ENCODE measurements at regions not wholly inside any gene's neighbourhood (a gene's known extent, or its start where the extent isn't known, plus 50 kb on each side); places are given as distances from the start of the nearest gene placed in this dataset.

DNA sequence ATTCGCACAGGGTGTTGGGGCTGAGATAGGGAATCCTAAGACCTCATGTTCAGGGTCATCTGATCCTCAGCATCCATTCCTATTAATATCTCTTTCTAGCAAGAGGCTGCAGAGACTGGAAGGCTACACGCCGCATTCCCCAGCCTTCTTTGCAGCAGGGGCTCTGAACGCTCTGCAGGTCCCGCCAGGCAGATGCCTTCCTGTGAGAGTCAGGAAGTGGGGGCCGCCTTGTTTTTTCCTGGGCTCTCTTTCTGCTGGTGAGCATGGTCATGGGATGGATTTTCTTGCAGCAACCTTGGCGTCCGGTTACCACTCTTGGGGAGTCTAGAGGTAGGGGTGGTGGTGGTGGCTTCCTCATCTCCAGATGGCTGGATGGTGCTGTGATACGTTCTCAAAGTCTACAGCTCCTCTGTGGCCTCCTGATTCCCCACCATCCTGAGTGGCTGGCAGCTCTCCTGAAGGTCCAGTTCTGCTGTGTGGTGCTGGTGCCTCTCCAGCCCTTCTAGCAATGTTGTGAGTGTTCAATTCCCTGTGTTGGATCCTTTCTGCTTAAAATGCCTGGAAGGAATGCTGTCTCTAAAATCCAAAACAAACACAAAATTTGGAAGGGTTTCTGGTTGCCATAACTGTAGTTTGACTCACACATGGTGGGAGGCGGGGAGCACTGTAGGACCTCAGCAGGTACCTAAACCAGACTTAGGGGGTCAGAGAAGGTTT lies 111.9 kb downstream of the CEBPB start:
- no peak for DNase-seq

DNA sequence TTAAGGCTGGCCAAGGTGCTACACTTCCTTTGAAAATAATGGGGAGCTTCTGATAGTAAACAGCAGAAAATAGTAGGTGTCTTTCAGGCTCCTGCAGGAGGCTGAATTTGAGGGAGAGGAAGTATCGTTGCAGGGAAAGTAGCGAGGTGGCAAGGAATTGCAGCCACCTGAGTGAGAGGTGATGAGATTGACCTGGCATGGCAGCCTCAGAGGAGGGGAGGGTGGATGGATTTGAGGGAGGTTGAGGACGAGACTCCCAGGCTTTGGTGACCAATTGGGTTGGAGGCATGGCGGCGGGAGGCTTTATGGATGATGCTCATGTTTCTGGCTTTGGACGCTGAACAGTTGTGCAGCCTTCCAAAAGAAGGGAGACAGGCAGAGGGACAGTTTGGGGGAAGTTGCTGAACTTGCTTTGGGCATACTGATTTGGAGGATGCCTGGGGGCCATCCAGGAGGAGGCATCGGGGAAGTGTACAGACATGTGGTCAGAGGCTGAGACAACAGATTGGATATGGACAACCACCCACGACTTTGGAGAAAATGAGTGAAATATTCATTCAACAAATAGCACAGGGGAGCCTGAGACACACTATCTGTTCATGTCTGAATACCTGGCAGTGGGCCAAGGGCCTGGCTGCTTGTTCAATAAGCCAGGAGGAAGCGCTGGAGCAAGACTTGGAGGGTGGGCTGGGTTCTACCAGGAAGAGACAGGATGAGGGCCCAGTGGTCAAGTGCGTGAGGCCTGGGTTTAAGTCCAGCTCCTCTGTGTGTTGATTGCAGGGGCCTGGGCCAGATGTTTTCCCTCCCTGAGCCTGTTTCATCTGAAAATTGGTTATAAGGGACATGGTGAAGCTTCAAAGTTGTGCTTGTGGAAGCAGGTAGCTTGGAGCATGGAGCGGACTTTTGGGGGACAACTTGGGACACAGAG lies 113.2 kb downstream of the CEBPB start:
- DNase-seq = no peak

DNA sequence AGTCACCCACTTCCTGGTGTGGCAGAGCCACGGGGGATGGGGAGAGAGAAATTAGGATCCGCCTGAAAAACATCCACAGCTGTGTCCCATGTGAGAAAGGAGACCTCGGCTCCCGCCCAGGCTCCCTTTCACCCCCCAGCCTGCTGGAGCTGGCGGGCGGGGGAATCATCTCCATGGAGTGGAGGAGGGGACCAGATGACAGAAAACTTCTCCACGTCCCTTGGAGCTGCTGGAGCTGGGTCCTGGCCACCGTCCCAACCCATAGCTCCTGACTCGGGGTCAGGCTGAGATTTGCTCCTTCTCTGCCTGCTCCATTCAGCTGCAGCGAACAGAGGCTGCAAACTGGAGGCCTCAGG lies 113.8 kb downstream of the CEBPB start:
- DNase-seq = no peak

DNA sequence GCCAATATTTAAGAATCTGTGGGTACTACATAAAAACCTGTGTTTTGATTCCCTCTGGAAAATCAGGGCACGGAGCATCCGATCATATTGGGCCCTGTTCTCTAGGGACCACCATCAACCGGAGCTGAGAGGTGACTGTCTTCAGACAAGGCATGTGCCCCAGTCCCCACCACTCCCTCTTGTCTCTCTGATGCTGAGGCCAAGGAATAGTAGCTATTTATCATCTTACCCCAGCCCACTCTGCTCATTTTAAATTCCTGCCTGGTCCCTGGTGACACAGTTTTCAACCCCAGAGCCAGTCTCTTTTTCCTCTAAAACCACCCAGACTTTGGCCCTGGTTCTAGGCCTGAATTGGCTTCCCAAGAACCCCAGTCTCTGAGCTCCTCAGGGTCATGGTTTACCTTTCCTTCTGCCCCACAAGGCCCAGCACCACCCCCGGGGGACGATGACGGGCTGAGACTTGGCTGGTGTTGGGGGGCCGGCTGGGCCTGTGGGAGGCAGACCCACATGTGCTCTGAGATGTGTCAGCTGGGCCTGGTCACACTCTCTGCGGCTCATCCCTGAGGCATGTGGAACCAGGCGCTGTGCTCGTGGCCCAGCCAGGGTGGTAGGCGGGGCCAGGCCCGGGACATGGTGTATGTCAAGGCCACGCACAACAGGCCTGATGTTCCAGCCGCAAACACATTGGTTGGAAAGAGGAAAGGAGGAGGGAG lies 114.4 kb downstream of the CEBPB start:
- no peak for DNase-seq

DNA sequence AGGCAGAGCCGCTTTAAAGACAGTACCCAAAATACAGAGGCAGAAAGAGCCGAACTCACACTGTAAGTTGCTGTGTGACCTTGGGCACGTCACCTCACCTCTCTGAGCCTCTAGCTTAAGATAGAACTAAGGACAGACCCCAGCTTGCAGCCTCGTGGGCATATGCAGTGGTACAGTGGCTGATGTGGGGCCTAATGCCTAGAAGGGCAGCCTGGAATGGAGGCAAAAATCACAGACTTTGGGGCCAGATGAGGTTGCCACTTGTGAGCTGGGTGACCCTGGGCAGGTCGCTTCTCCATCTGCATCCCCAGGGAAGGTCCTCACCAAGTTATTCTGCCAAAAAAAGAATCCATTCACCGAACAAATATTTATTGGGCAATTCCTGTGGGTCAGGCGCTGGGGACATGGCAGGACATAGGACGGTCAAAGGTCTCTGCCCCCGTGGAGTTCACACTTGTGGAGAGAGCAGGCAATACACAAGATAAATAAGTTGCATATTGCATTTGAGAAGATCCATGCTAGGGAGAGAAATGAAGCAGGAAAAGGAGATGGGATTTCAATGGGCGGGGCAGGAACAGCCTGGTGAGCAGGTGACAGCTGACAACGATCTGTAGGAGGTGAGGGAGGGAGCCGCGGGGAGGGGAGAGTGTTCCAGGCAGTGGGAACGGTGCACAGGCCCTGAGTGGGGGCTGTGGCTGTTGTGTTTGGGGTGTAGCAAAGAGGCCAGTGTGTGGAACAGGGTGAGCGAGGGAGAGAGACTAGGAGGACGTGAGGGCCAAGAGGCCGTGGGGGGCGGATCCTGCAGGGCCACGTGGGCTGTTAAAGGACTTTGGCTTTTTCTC lies 115.2 kb downstream of the CEBPB start:
- DNase-seq = no peak

DNA sequence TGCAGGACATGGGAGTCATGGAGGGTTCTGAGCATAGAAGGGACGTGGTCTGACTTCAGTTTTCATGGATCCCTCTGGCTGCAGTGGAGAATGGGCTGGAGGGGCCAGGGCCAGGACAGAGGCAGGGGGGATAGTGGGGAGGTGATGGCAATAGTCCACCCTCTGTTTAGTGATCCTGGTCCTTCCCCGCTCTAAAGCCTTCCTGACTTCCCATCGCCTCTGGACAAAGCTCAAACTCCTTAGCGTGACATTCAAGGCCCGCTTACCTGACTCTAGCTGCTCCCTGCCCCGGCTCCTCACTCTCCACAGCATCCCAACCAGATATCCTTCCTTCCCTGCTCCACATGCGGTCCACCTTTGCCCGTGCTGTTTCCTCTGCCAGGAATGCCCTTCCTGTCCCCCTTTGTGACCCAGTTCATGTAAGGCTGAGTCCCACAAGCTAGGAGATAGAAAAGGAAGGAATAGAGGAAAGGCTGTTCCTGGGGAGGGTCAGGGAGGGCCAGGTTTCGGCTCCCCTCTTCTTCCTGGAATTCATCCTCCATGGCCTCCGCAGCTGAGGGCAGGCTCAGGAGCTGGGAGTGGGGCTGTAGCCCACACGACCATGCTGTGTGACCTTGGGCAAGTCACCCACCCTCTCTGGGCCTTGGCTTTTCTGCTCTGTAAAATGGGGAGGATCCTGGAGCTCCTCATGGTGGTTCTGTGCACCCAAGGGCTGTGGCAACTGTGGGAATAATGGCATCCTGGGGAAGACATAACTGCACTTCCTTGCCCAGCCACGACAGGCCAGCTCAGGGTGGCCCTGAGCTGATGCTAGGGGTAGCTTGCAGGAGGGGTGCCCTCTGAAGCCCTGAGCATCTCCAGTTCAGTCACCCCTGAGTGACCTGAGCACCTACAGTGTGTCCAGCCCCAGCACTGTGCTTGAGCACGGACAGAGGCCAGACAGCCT lies 116.1 kb downstream of the CEBPB start:
- DNase-seq = no peak

DNA sequence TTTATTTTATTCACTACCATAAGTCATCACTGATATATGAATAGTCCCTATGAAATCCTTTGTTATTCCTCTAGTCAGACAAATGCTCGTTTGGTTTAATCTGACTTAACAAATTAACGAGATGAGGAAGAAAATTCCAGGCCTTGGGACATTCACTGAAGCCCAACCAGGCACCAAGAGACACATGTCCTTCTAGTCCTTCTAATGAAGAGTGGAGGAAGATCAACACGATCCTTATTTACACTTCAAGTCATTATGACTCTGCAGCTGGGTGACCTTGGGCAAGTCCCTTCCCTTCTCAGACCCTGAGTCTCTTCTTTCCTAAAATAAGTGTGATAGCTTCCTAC lies 117.5 kb downstream of the CEBPB start:
- DNase-seq = no peak

DNA sequence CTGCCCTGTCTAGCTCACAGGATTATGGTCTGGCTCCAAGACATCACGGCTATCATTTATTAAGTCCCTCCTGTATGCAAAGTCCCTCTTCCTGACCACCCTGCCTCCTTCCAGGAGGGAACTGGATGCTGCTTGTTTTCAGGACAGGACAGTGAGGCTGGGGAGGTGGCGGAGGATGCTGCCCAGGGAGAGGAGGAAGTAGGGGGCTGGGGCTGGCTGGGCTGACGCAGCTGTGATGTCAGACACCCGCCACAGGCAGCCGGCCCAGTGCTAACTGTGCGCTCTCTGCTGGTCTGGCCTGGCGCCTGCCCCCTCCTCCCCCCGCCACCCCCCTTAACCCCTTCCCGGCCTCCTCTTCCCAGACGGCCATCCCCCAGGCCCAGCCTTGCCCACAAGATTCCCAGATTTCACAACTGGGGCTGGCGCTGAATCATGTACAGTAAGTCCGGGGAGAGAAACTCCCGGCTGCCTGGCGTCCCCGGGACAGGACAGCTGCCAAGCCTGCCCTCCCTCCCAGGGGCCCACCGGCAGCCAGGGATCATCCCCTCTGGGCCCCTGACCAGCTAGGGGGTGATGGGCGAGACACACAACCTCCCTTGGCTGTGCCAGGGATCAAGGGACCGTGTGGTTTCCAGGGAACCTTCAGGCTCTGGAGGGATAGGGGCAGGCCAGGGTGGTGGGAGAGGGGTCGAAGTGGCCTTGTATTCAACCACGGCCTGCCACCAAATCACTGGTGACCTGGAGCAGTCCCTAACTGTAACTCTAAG lies 118.1 kb downstream of the CEBPB start:
- no peak for DNase-seq

DNA sequence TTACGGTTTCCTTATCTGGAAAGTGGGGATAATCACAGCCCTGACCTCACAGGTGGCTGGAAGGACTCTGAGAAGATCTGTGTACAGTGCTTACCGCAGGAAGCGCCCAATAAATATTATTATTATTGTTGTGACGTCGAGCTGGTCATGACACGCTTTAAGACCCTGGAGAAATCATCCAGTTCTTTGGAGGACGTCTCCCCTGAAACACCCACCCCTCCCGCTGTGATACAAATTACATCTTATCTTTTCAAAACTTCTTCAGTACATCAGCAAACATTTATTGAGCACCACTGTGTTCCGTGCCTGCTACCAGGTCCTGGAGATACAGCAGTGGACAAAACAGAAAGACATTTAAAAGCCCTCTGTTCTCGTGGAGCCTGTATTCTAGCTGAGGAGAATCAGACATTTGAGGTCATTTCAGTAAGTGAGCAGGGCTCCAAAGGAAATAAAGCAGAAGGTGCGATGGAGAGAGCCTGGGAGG lies 118.7 kb downstream of the CEBPB start:
- no peak for DNase-seq

DNA sequence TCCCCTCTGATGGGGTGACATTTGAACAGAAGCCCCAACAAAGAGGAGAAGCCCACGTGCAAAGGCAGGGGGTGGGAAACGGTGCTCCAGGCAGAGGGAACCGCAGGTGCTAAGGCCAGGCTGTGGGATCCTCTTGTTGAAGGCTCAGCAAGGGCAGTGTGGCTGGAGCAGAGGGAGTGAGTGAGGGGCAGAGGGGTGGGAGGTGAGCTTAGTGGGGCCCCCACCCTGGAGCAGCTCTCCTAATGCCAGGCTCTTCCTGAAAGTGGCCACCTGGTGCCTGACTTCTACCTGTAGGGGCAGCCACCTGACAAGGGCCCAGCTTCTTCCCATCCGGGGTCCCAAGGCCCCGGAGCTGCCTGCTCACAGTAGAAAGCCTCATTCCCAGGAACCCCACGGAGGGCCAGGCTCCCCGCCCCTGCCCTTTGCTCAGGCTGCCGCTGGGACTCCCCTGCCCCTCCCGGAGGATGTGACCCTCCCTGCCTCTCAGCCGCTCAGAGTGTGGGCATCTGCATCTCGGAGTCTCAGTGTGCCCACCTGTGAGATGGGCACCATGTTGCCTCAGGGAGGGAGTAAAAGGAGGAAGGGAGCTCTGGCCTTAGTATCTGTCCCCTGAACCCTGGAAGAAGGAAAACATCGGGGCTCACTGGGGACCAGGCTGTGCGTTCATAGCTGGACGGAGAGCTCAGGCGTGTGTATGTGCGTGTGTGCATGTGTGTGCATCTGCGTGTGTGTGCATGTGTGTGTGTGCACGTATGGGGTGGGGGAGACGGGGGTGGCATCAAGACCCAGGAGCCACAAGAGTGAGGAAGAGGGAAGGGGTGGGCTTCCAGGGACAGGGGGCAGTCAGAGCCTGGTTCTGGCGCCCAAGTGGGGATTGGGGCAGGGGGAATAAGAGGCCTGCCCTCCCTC lies 119.4 kb downstream of the CEBPB start:
- no peak for DNase-seq

DNA sequence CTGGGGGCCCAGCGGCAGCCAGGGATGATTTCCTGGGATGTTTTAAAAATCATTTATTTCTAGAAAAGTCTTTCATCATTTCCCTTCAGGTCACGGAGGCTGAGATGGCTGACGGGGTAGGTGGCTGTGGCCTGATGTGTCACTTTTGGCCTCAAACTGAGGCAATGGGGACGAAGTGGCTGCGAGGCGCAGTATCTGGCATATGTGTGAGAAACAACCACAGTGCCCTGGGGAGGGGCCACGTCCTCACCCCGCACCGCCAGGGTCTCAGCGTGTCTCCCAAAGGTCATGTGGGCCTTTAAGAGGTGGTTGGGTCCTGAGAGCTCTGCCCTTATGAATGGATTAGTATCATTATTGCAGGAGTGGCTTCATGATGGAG lies 120.0 kb downstream of the CEBPB start:
- no peak for DNase-seq

DNA sequence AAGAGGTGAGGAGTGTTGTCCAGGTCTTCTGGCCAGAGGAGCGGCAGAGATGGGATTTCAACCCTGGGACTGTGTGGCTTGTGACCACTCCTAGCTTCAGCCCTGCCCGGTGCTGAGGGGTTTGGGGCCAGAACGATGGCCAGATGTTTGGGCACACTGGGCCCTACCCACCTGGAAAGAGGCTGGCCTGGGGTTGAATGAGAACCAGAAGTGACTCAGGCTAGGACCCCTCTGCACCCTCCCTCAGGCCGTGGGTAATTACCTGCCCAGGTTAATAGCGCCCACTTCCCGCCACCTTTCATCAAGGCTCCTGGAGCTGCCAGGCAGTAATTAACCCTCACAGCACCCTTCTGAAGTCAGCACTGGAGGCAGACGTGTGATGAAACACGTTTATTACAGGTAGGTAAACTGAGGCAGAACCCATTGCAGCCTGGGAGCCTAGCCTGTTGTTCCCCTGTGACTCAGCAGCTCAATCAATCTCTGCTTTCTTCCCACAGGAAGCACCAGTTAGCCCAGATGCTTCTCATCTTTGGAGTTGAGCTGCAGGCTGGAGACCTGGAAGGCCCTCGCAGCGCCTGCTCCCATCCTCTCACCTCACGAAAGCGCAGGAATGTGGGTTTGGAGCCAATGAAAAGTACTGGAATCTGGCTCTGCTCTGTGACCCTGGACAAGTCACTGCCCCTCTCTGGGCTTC lies 120.8 kb downstream of the CEBPB start:
- no peak for DNase-seq

DNA sequence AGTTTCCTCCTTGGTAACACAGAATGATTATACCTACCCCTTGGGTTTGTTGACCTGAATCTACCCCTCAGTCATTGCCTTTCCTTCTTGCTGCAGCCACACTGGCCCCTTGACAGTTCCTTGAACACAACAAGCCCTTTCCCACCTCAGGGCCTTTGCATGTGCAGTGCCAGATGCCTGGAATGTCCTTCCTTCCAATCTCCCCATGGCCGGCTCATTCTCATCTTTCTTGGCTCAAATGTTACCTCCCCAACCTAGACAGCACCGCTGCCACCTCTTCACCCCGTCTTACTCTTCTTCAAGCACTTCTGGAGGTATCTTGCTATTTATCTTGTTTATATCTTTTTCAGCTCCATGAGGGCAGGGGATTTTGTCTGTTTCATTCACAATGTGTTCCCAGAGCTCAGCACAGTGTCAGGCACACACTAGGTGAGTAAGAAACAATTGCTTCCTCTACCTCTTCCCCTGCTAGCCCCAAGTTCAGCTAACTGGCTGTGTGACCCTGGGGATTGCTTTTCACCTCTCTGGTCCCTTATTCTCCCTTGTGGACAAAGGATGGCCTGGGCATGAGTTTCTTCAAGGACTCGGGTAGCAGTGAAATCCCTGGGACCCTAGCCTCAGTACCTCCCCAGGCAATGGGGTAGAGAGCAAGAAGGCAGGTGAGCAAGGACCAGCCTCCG lies 121.5 kb downstream of the CEBPB start:
- DNase-seq = no peak

DNA sequence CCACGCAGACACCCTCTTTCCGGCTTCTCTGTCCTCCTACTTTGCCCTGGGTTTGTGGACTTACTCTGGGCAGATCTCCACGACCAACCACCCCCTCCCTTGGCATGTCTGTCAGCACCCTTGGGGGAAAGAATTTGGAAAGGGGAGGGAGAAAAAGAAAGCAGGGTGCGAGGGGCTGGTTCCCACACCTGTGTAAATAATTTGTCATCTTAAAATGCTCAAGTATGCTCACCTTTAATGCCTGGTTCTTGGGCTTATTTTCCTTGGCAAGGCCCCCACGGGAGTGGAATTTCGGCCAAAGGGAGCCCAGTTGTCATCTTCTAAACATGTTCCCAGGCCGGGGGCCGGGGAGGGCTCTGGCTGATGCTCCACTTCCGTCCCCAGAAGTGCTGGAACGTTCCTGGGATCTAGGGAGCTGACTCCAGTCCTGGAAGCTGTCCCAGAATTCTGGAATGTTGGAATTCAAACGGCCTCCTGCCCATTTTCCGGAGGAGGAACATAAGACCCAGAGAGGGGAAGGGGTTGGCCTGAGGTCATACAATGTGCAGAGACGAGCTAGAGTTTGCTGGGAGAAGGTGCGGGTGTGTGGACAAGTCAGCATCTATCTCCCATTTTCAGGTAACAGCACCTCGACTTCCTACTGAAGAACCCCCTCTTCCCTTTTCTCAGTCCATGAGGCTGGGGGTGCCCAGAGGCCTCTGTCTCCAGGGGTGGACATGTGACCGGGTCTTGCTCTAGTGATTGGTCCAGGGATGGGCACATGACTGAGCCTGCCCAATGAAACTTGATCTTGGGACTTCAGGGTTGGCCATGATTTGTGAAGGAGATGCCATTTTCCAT lies 122.3 kb downstream of the CEBPB start:
- DNase-seq = no peak

DNA sequence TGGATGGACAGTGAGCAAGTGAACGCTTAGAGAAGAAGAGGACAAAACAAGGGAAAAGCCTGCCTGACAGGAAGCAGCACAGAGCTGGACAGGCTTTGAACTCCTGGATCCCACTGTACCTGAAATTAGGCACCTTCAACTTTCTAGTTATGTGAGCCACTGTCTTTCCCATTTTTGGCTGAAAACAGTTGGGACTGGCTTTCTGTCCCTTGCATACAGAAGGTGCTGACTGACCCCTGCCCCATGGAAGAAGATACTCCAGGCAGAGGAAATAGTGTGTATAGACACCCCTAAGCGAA lies 122.8 kb downstream of the CEBPB start:
- no peak for DNase-seq

DNA sequence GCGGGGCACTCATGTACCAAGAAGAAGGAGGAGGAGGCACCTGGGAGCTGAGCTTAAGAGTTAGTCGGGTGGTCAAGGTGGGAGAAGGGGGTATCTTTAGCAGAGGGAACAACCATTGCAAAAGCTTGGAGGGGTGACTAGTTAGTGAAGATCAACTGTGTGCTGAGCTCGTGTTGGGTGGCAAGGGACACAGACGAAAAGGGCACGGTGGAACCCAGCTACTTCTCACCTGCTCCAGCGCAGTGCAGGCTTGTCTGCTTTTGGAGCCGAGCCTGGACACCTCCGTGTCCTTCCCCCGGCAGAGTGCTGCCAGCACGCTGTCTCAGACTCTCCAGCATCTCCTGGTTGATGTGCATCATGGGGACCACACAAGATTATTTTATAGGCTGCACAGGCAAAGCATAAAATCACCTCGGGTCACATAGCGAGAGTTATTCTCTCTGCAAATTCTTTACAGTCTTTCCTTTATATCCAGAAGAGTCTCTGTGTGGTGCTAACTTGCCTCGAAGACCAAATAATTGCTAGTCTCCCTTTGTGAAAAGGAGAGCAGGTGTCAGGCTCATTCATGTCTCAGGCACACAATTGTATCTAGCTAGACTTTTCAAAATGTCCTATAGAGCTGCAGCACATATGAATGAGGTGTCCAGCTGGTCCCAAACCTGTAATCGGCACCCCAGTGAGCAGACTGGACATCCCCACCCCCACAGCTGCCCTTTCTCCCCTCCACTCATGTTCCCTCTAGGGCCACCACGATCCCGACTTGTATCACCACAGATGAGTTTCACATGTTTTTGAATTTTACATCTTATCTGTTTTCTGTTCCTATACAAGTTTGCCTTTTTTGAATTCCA lies 123.4 kb downstream of the CEBPB start:
- DNase-seq = no peak
